Kidney capillary endothelial cell (primary cell): ENCODE measurements at regions not wholly inside any gene's neighbourhood (a gene's known extent, or its start where the extent isn't known, plus 50 kb on each side); places are given as distances from the start of the nearest gene placed in this dataset.
A peak's percentile ranks its signal among the peaks of the same experiment; 100 is the strongest.
"Not testable (repeated sequence)": the region's sequence is repeated elsewhere in the genome, so short reads cannot be mapped to it uniquely, and the experiment has no call there.

Source experiments
- DNase-seq: peaks from one replicate; pipeline ENCODE4 v3.0.0-alpha.2; 2018; ENCODE audit warnings: low spot score

DNA sequence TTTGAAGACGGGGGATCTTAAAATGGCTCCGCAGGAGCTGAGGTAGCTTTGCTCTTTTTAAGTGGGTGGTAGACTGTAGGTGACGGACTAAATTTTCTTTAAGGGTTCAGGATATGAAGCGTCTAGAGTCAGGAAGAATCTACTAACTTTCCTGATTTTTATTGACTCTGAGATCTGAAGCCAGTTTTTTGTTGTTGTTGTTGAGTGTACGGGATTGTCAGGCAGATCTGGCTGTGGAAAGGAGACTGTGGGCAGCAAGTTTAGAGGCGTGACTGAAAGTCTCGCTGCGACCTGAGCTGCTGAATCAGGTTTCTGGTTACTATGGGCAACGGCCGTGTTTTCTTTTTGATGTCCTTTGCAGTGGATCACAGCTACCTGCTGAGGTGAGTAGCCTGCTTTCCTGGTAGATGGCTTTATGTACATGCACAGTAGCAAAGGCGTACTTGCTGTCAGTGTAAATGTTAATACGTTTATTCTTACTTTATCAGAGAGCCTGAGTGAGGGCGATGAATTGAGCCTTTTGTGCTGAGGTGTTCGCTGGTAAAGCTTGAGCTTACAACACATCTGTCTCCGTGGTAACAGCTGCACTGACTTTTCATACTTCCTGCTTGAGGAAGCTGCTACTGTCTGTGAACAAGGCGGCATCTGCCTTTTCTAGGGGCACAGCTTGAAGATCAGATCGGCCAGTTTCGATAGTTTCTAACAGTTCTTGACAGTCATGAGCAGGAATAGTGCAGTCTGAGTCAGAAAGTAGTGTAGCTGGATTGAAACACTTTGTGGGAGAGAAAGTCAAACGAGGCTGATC, 193.7 kb downstream of the OTOP1 start:
- not testable (repeated sequence) for DNase-seq

GRCh38 chr4:4037399-4038138, 189.2 kb downstream of the OTOP1 start:
- not testable (repeated sequence) for DNase-seq

DNA sequence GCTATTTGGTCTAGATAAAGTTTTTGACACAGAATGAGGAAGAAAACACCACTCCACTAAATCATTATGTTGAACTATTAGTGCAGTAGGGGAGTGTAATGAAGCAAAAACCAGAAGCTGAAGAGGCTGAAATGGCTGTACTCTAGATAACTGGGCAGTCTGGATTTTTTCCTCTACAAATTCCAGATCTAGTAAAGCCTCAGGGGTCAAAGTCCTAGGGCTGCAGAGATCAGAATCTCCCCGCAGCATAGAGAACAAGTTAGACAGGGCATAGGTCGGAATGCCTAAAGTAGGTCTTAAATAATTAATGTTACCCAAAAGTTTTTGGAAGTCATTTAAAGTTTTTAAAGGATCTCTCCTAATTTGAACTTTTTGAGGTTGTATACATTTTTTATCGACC, 180.9 kb downstream of the OTOP1 start:
- DNase-seq: not testable (repeated sequence)

DNA sequence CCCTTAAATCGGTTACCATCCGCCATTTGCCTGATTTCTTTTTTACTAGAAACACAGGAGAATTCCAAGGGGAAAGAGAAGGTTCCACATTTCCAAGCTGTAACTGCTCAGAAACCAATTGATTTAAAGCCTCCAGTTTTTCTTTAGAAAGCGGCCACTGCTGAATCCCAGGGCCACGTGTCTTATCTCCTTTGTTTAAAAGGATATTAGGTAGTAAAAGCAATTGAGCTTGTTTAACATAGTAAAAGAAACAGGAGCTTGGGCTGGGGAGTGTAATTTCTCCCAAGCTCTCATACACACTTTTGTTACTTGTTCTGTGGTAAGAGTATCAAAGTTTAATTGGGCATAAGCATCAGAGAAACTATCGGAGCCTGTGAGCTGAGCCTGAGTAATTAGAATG, 180.0 kb downstream of the OTOP1 start:
- not testable (repeated sequence) for DNase-seq

- DNase-seq: not testable (repeated sequence)
These were observed 179.5 kb downstream of the OTOP1 start for GRCh38 chr4:4047202-4047601.

DNA sequence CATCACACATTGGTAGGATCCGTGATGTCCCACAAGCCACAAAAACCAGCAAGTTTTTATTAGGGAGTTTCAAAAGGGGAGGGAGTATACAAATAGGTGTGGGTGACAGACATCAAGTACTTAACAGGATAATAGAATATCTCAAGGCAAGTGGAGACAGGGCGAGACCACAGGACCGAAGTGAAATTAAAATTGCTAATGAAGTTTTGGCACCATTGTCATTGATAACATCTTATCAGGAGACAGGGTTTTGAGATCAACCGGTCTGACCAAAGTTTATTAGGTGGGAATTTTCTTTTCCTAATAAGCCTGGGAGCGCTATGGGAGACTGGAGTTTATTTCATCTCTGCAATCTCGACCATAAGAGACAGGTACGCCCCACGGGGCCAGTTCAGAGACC, 178.5 kb downstream of the OTOP1 start:
- DNase-seq: not testable (repeated sequence)

GRCh38 chr4:4050781-4051180, 175.9 kb downstream of the OTOP1 start:
- DNase-seq: not testable (repeated sequence)

DNA sequence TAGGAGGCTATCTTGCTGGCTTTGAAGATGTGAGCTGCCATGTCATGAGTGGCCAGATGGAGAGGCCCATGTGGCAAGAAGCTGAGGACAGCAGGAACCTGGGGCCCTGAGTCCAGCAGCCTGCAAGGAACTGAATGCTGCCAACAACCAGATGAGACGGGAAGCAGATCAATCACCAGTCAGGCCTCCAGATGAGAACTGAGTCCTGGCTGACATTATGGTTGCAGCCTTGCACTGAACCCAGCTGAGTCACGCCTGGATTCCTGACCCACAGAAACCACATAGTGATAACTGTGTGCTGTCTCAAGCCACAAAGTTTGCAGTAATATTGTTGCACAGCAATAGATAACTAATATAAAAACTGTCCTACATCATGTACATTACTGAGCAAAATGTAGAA, 173.8 kb downstream of the OTOP1 start:
- DNase-seq: not testable (repeated sequence)

GRCh38 chr4:4057226-4057625, 169.5 kb downstream of the OTOP1 start:
- not testable (repeated sequence) for DNase-seq

DNA sequence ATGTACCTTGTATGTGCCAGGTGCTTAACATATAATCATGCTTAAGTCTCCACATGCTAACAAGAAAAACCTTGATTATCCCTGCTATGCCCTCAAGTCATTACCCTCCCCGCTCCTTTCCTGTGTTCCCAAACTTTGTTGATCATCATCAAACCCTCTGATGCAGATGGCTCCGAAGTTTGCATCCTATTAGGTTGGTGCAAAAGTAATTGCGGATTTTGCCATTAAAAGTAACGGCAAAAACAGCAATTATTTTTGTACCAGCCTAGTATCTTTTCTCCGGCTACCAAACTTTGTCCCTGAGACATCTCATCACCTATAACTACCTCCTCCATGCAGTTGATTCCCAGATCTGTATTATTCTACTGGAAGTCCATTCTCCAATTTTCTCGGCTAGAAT, 142.6 kb downstream of the OTOP1 start:
- not testable (repeated sequence) for DNase-seq

- DNase-seq: not testable (repeated sequence)
These were observed 136.9 kb downstream of the OTOP1 start for GRCh38 chr4:4089716-4090419.

DNA sequence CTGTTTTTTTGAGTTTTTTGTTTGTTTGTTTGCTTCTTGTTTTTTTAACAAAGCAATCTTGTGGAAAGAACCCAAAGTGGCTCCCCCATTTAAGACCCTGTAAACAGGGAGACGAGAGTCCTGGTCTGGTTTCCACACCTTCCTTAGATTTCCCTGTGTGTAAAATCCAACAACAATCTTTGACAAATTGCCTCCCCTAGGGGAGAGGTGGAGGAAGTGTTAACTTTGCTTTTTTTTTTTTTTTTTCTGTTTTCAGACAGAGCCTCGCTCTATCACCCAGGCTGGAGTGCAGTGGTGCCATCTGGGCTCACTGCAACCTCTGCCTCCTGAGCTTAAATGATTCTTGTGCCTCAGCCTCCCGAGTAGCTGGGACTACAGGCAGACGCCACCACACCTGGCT, 136.0 kb downstream of the OTOP1 start:
- DNase-seq: not testable (repeated sequence)

GRCh38 chr4:4092159-4092558, 134.6 kb downstream of the OTOP1 start:
- DNase-seq: not testable (repeated sequence)

DNA sequence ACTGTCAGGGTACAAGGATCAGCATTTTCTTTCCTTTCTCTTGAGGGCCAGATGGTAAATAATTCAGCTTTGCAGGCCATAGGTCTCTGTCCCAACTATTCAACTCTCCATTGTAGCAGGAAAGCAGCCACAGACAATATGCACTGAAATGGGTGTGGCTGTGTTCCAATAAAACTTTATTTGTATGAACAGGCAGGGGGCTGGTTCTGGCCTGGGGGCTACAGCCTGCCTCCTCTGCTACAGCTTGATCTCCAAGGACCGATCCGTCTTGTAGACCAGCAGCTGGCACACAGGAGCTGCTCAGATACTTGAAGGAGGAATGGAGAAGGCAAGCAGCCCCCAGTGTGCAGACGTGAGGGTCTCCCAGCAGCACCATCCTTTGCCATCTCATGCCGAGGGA, 127.1 kb downstream of the OTOP1 start:
- not testable (repeated sequence) for DNase-seq

DNA sequence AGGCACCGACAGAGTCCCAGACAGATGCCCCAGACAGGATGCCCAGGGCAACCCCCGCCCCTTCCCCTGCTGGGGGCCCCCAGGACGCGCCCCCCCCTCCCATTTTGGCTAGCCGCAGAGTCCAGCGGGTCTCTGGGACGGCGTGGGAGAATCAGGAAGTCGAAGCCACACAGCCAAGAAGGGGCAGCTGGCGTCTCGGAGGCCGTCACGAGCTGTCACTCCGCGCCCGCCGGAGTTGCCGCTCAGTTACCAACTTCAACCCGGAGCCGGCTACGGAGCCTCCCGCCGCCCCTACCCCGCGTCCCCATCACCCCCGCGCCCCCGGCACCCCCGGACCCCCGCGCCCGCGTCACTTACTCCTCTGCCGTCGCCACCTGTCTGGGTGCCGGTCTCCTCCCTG, 119.8 kb downstream of the OTOP1 start:
- not testable (repeated sequence) for DNase-seq

- DNase-seq: peak; percentile 58
These were observed 119.2 kb downstream of the OTOP1 start for GRCh38 chr4:4107411-4108107.

DNA sequence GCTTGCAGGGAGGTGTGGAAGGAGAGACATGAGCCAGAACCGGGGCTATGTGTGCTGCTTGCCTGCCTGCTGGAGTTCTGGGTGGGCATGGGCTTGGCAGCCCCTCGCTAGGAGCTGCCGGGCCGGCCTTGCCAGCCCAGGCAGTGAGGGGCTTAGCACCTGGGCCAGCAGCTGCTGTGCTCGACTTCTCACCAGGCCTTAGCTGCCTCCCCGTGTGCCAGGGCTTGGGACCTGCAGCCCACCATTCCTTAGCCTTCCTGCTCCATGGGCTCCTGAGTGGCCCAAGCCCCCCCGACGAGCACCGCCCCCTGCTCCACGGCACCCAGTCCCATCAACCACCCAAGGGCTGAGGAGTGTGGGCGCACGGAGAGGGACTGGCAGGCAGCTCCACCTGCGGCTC, 111.3 kb downstream of the OTOP1 start:
- DNase-seq: not testable (repeated sequence)

DNA sequence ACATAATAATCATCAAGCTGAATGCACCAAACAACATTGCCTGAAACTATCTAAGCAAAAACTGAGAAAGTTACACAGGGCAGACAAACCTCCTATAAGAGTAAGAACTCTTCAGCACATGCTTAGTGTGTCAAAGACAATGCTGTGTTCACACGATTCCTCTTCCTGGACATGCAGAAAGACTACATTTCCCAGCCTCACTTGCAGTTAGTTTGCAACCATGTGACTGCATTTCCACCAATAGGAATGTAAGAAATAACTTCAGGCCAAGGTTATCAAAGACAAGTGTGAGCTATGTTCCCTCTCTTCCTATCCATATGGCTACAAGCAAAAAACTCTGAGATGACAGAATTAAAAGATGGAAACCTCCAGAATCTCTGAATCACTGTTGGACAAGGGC, 109.8 kb downstream of the OTOP1 start:
- not testable (repeated sequence) for DNase-seq

DNA sequence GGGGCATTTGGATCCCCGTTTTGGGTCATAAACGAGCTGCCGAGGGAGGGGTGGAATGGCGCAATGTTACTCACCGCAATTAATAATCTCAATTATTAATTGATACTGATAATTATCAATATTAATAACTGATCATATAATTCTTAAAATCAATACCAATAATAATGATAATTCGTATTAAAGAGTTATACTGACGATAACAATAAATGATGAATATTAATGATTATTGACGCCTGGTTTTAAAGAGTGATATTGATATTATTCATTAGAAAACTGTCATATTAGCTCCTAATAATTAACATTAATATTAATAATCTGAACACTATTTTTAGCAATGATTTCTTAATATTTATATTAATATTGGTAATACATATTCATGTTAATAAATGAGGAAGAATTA, 92.4 kb downstream of the OTOP1 start:
- DNase-seq: not testable (repeated sequence)

DNA sequence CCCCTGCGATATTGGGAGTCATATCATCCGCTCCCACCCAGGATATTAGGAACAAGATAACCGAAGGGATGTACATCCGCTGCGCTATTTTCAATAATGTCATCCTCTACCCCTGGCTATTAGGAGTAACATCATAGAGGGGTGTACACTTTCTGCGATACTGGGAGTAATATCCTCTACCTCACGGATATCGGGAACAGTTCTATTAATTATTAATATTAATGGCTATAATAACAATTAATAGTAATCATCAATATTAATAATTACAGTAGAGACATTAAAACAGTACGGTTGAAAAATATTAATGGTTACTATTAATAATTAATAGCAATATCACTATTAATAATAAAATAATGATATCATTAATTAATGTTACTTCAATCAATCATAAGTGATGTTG, 90.1 kb downstream of the OTOP1 start:
- not testable (repeated sequence) for DNase-seq
